ENCODE measurements at regions not wholly inside any gene's neighbourhood (a gene's known extent, or its start where the extent isn't known, plus 50 kb on each side); places are given as distances from the start of the nearest gene placed in this dataset.

DNA sequence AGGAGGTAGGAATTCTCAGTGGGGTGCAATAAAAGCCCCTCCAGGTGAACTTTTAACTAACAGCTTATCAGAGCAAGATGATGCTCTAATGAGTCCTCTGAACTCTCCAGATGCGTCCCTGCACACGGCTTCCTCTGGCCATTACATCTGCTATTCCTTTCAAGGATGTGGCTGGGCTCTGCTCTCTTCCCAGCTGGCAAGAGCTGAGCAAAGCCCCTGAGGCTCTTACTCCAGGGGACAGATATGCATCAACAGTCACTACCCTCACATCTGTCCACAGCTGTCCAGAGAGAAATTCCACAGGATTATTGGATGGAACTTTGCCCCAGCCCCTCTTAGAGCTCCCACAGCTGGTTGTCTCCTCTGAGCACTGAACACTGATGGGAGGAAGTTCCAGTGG is 267.8 kb downstream of the C1orf94 start:
- TF ChIP-seq BHLHE40 (IDR thresholded peaks at IDR 0.05; ENCODE audit: borderline replicate concordance) = no peak
- no peak for TF ChIP-seq TARDBP (IDR thresholded peaks at IDR 0.05)
- no peak for TF ChIP-seq SP1 (IDR thresholded peaks at IDR 0.05)
- no peak for TF ChIP-seq LEF1 (IDR thresholded peaks at IDR 0.05; ENCODE audit: borderline replicate concordance)
- no peak for TF ChIP-seq FOXK2 (IDR thresholded peaks at IDR 0.05)
- TF ChIP-seq HDGF (IDR thresholded peaks at IDR 0.05; ENCODE audit: borderline replicate concordance) = no peak
- TF ChIP-seq CTBP1 (IDR thresholded peaks at IDR 0.05; ENCODE audit: borderline replicate concordance) = no peak
- no peak for TF ChIP-seq ZNF384 (IDR thresholded peaks at IDR 0.05)
- no peak for TF ChIP-seq FOXM1 (IDR thresholded peaks at IDR 0.05; ENCODE audit: borderline replicate concordance)
- TF ChIP-seq ARNT (IDR thresholded peaks at IDR 0.05) = no peak
- TF ChIP-seq SUZ12 (IDR thresholded peaks at IDR 0.05) = no peak
- no peak for TF ChIP-seq ELF4 (IDR thresholded peaks at IDR 0.05)
